ENCODE measurements at regions not wholly inside any gene's neighbourhood (a gene's known extent, or its start where the extent isn't known, plus 50 kb on each side); places are given as distances from the start of the nearest gene placed in this dataset.

- H3K27ac ChIP-seq, result no peak overlapping the region
- 75% methylated on average over 14 of the region's 14 CpGs for WGBS
- no peaks in the 10 kb centered on the region for H3K9me3 ChIP-seq
- no peaks in the 10 kb centered on the region for H3K27me3 ChIP-seq (replicated peaks; ENCODE audit: insufficient read depth)
- TF ChIP-seq POLR2AphosphoS5 (IDR thresholded peaks at IDR 0.05) (no peak), CTCF (IDR thresholded peaks at IDR 0.05) (no peak), POLR2A (IDR thresholded peaks at IDR 0.05) (no peak)
- intact Hi-C loops (cut with DNase I), result no loop called here
- no peaks in the 10 kb centered on the region for H3K36me3 ChIP-seq
- no peak for DNase-seq (ENCODE audit: low spot score)
- H3K4me3 ChIP-seq, result no peak overlapping the region
- no peaks in the 10 kb centered on the region for H3K4me1 ChIP-seq (replicated peaks)
Measured at GRCh38 chr5:133744051-133744959, 132.0 kb upstream of the FSTL4 start.

GRCh38 chr5:133742431-133742988 lies 130.2 kb upstream of the FSTL4 start:
- no peaks in the 10 kb centered on the region for H3K9me3 ChIP-seq
- no peaks in the 10 kb centered on the region for H3K4me1 ChIP-seq (replicated peaks)
- H3K4me3 ChIP-seq, result no peak overlapping the region
- intact Hi-C loops (cut with DNase I), result no loop called here
- no peak for DNase-seq (ENCODE audit: low spot score)
- H3K36me3 ChIP-seq, result no peaks in the 10 kb centered on the region
- TF ChIP-seq POLR2AphosphoS5 (IDR thresholded peaks at IDR 0.05) (no peak), POLR2A (IDR thresholded peaks at IDR 0.05) (no peak), CTCF (IDR thresholded peaks at IDR 0.05) (no peak)
- no peaks in the 10 kb centered on the region for H3K27me3 ChIP-seq (replicated peaks; ENCODE audit: insufficient read depth)
- H3K27ac ChIP-seq, result no peak overlapping the region
- WGBS, result 50% methylated on average over 12 of the region's 12 CpGs

- 87% methylated on average over 4 of the region's 4 CpGs for WGBS
- Histone ChIP-seq H3K4me3 (no peak overlapping the region), H3K4me1 (replicated peaks) (no peaks in the 10 kb centered on the region), H3K27ac (no peak overlapping the region), H3K36me3 (no peaks in the 10 kb centered on the region), H3K27me3 (replicated peaks; ENCODE audit: insufficient read depth) (no peaks in the 10 kb centered on the region), H3K9me3 (no peaks in the 10 kb centered on the region)
- intact Hi-C loops (cut with DNase I), result no loop called here
- DNase-seq (ENCODE audit: low spot score), result no peak
- TF ChIP-seq CTCF (IDR thresholded peaks at IDR 0.05) (no peak), POLR2AphosphoS5 (IDR thresholded peaks at IDR 0.05) (no peak), POLR2A (IDR thresholded peaks at IDR 0.05) (no peak)
Measured at GRCh38 chr5:133741818-133742355, 129.5 kb upstream of the FSTL4 start.

GRCh38 chr5:133741396-133741795 lies 129.1 kb upstream of the FSTL4 start:
- H3K36me3 ChIP-seq, result no peaks in the 10 kb centered on the region
- no peaks in the 10 kb centered on the region for H3K4me1 ChIP-seq (replicated peaks)
- H3K27me3 ChIP-seq (replicated peaks; ENCODE audit: insufficient read depth), result no peaks in the 10 kb centered on the region
- intact Hi-C loops (cut with DNase I), result no loop called here
- WGBS, result 94% methylated on average over 4 of the region's 4 CpGs
- TF ChIP-seq POLR2AphosphoS5 (IDR thresholded peaks at IDR 0.05) (no peak), POLR2A (IDR thresholded peaks at IDR 0.05) (no peak), CTCF (IDR thresholded peaks at IDR 0.05) (no peak)
- H3K27ac ChIP-seq, result no peak overlapping the region
- DNase-seq (ENCODE audit: low spot score), result no peak
- H3K9me3 ChIP-seq, result no peaks in the 10 kb centered on the region
- no peak overlapping the region for H3K4me3 ChIP-seq

Data from prostate gland (tissue), 2 donors.